GM19238 (cell line): ENCODE measurements at regions not wholly inside any gene's neighbourhood (a gene's known extent, or its start where the extent isn't known, plus 50 kb on each side); places are given as distances from the start of the nearest gene placed in this dataset.

Experiments
- DNase-seq: peaks from one replicate; pipeline ENCODE4 v3.0.0; 2011; ENCODE audit warnings: low spot score; ENCODE audit not compliant: insufficient read length

GRCh38 chr1:84759756-84760155 is 69.5 kb upstream of the SSX2IP start:
- DNase-seq: no peak

- DNase-seq: no peak
Measured at GRCh38 chr1:84758968-84759491, 68.8 kb upstream of the SSX2IP start.

GRCh38 chr1:84758476-84758875 is 68.2 kb upstream of the SSX2IP start:
- DNase-seq: no peak

GRCh38 chr1:84757301-84757700 is 67.0 kb upstream of the SSX2IP start:
- DNase-seq: no peak

GRCh38 chr1:84756455-84757082 is 66.3 kb upstream of the SSX2IP start:
- DNase-seq: no peak

- no peak for DNase-seq
Measured at GRCh38 chr1:84756001-84756400, 65.7 kb upstream of the SSX2IP start.

- DNase-seq: no peak
Measured at GRCh38 chr1:84755216-84755615, 65.0 kb upstream of the SSX2IP start.

- no peak for DNase-seq
Measured at GRCh38 chr1:84754386-84754703, 64.1 kb upstream of the SSX2IP start.

GRCh38 chr1:84753516-84754385 is 63.5 kb upstream of the SSX2IP start:
- DNase-seq: peak; percentile 67

GRCh38 chr1:84750110-84750730 is 60.0 kb upstream of the SSX2IP start:
- no peak for DNase-seq

- no peak for DNase-seq
Measured at GRCh38 chr1:84749427-84749826, 59.2 kb upstream of the SSX2IP start.

- no peak for DNase-seq
Measured at GRCh38 chr1:84748364-84748763, 58.1 kb upstream of the SSX2IP start.

GRCh38 chr1:84745857-84746256 is 55.6 kb upstream of the SSX2IP start:
- no peak for DNase-seq

- DNase-seq: no peak
Measured at GRCh38 chr1:84743896-84744295, 53.6 kb upstream of the SSX2IP start.

- DNase-seq: no peak
Measured at GRCh38 chr1:84742653-84743052, 52.4 kb upstream of the SSX2IP start.

GRCh38 chr1:84740050-84740714 is 49.9 kb upstream of the SSX2IP start:
- DNase-seq: no peak
